ENCODE measurements at regions not wholly inside any gene's neighbourhood (a gene's known extent, or its start where the extent isn't known, plus 50 kb on each side); places are given as distances from the start of the nearest gene placed in this dataset.

- TF ChIP-seq CTCF (IDR thresholded peaks at IDR 0.05; ENCODE audit: poor library complexity), result no peak
- TF ChIP-seq EZH2phosphoT487 (IDR thresholded peaks at IDR 0.05; ENCODE audit: low read depth, severe bottlenecking, unreplicated experiment), result no peak
- TF ChIP-seq EZH2 (IDR thresholded peaks at IDR 0.05; ENCODE audit: borderline replicate concordance), result no peak
Observed at GRCh38 chr4:114466299-114466698, 132.3 kb upstream of the UGT8 start.

Data from hepatocyte (in vitro differentiated cells).